Suprapubic skin (tissue), 4 donors: ENCODE measurements at regions not wholly inside any gene's neighbourhood (a gene's known extent, or its start where the extent isn't known, plus 50 kb on each side); places are given as distances from the start of the nearest gene placed in this dataset.

Source experiments
- CTCF ChIP-seq, 2 donors: fragments of 200-600 bp in 1 of 2; fragments of 450-650 bp in 1 of 2; sonication (generic) in 1 of 2; IDR thresholded peaks; one replicate each; pipeline ENCODE4 v1.5.1; 2016 to 2019; ENCODE audit warnings: antibody characterized with exemption in 2 of 2, mild to moderate bottlenecking in 1 of 2, moderate library complexity in 1 of 2
- POLR2A ChIP-seq, 2 donors: fragments of 450-650 bp; IDR thresholded peaks; one replicate each; pipeline ENCODE4 v1.6.1; 2017; ENCODE audit warnings: antibody characterized with exemption in 2 of 2, mild to moderate bottlenecking in 2 of 2, moderate library complexity in 2 of 2
- POLR2AphosphoS5 ChIP-seq, 3 donors: sonication (generic); formaldehyde crosslinking; IDR thresholded peaks; one replicate each; pipeline ENCODE4 v1.6.1; 2017; ENCODE audit warnings: antibody characterized with exemption in 3 of 3

GRCh38 chr1:38296047-38296446 lies 249.5 kb upstream of the POU3F1 start:
- no peak for TF ChIP-seq CTCF (IDR thresholded peaks at IDR 0.05)
- TF ChIP-seq POLR2AphosphoS5 (IDR thresholded peaks at IDR 0.05), result no peak
- TF ChIP-seq POLR2A (IDR thresholded peaks at IDR 0.05), result no peak
